ENCODE measurements at regions not wholly inside any gene's neighbourhood (a gene's known extent, or its start where the extent isn't known, plus 50 kb on each side); places are given as distances from the start of the nearest gene placed in this dataset.

GRCh38 chr7:137172105-137172590 lies 171.4 kb downstream of the PTN start:
- TF ChIP-seq CTCF (IDR thresholded peaks at IDR 0.05) (no peak), POLR2A (IDR thresholded peaks at IDR 0.05) (no peak)
